Mucosa of rectum (tissue), 2 donors: ENCODE measurements at regions not wholly inside any gene's neighbourhood (a gene's known extent, or its start where the extent isn't known, plus 50 kb on each side); places are given as distances from the start of the nearest gene placed in this dataset.

Experiments used
- H3K27ac ChIP-seq, 2 donors: one replicate each; pipeline ENCODE4 v1.7.0; 2013; ENCODE audit warnings: inconsistent platforms in 2 of 2, low read depth in 2 of 2, low read length in 2 of 2
- H3K27me3 ChIP-seq, 2 donors: one replicate each; pipeline ENCODE4 v1.7.0; 2013; ENCODE audit warnings: low read length in 2 of 2; ENCODE audit not compliant: control insufficient read depth in 2 of 2, insufficient read depth in 2 of 2
- H3K36me3 ChIP-seq, 2 donors: one replicate each; pipeline ENCODE4 v1.7.0; 2013; ENCODE audit warnings: low read length in 2 of 2; ENCODE audit not compliant: control insufficient read depth in 2 of 2, insufficient read depth in 2 of 2
- H3K4me1 ChIP-seq, 2 donors: one replicate each; pipeline ENCODE4 v1.7.0; 2013; ENCODE audit warnings: low read length in 2 of 2, mild to moderate bottlenecking in 1 of 2; ENCODE audit not compliant: control insufficient read depth in 2 of 2, insufficient read depth in 2 of 2
- H3K4me3 ChIP-seq, 2 donors: one replicate each; pipeline ENCODE4 v1.7.0; 2013; ENCODE audit warnings: low read length in 2 of 2
- H3K9ac ChIP-seq, 2 donors: one replicate each; pipeline ENCODE4 v1.7.0; 2013; ENCODE audit warnings: low read length in 2 of 2, low read depth in 1 of 2, mild to moderate bottlenecking in 1 of 2
- H3K9me3 ChIP-seq, 2 donors: one replicate each; pipeline ENCODE4 v1.7.0; 2013; ENCODE audit warnings: low read length in 2 of 2; ENCODE audit not compliant: control insufficient read depth in 2 of 2
- donor health status: healthy.
- donor health status: Normal muscosa, but diverticular disease.

- Histone ChIP-seq H3K27me3 (no peaks in the 10 kb centered on the region), H3K27ac (no peak overlapping the region), H3K9me3 (no peaks in the 10 kb centered on the region), H3K4me1 (no peaks in the 10 kb centered on the region), H3K9ac (no peak overlapping the region), H3K36me3 (no peaks in the 10 kb centered on the region), H3K4me3 (no peak overlapping the region)
Measured at GRCh38 chr7:4319280-4319679, 362.8 kb upstream of the FOXK1 start.

GRCh38 chr7:4325732-4326131, 356.4 kb upstream of the FOXK1 start:
- no peaks in the 10 kb centered on the region for H3K36me3 ChIP-seq
- no peak overlapping the region for H3K9ac ChIP-seq
- H3K9me3 ChIP-seq, result no peaks in the 10 kb centered on the region
- H3K27me3 ChIP-seq, result no peaks in the 10 kb centered on the region
- no peak overlapping the region for H3K4me3 ChIP-seq
- no peaks in the 10 kb centered on the region for H3K4me1 ChIP-seq
- no peak overlapping the region for H3K27ac ChIP-seq

- Histone ChIP-seq H3K9me3 (no peaks in the 10 kb centered on the region), H3K27ac (no peak overlapping the region), H3K36me3 (no peaks in the 10 kb centered on the region), H3K4me1 (no peaks in the 10 kb centered on the region), H3K27me3 (no peaks in the 10 kb centered on the region), H3K4me3 (no peak overlapping the region), H3K9ac (no peak overlapping the region)
Measured at GRCh38 chr7:4331711-4332110, 350.4 kb upstream of the FOXK1 start.

DNA sequence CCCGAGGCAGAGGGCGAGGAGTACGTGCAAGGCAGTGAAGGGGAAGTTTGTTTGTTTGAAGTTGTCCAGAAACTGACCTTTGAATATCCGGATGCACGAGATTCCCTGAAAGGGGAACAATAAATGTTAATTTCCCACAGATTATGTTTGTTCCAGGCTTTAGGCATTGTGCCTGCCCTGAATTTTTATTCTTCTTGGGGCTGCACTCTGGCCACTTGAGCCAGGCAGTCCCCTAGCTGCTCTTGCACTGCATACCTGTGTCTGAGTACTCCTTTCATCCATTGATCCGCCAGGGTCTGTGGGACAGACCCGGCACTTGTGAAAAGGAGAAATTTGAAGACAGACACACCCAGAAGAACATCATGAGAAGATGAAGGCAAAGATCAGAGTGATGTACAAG, 343.5 kb upstream of the FOXK1 start:
- no peaks in the 10 kb centered on the region for H3K4me1 ChIP-seq
- no peak overlapping the region for H3K27ac ChIP-seq
- H3K27me3 ChIP-seq, result no peaks in the 10 kb centered on the region
- no peaks in the 10 kb centered on the region for H3K36me3 ChIP-seq
- no peak overlapping the region for H3K4me3 ChIP-seq
- H3K9ac ChIP-seq, result no peak overlapping the region
- peaks cover 0 to 2% of the 10 kb centered on the region in 2 donors for H3K9me3 ChIP-seq

GRCh38 chr7:4343272-4344247, 338.5 kb upstream of the FOXK1 start:
- Histone ChIP-seq H3K4me1 (no peaks in the 10 kb centered on the region), H3K9me3 (peaks cover 0 to 2% of the 10 kb centered on the region in 2 donors), H3K27me3 (no peaks in the 10 kb centered on the region), H3K4me3 (no peak overlapping the region), H3K27ac (no peak overlapping the region), H3K9ac (no peak overlapping the region), H3K36me3 (no peaks in the 10 kb centered on the region)

GRCh38 chr7:4345004-4345403, 337.1 kb upstream of the FOXK1 start:
- Histone ChIP-seq H3K9me3 (peaks cover 0 to 2% of the 10 kb centered on the region in 2 donors), H3K9ac (no peak overlapping the region), H3K27ac (no peak overlapping the region), H3K4me1 (no peaks in the 10 kb centered on the region), H3K27me3 (no peaks in the 10 kb centered on the region), H3K4me3 (no peak overlapping the region), H3K36me3 (no peaks in the 10 kb centered on the region)

- Histone ChIP-seq H3K27me3 (no peaks in the 10 kb centered on the region), H3K36me3 (no peaks in the 10 kb centered on the region), H3K9me3 (no peaks in the 10 kb centered on the region), H3K4me3 (no peak overlapping the region), H3K9ac (no peak overlapping the region), H3K4me1 (no peaks in the 10 kb centered on the region), H3K27ac (no peak overlapping the region)
Measured at GRCh38 chr7:4352069-4352468, 330.0 kb upstream of the FOXK1 start.

DNA sequence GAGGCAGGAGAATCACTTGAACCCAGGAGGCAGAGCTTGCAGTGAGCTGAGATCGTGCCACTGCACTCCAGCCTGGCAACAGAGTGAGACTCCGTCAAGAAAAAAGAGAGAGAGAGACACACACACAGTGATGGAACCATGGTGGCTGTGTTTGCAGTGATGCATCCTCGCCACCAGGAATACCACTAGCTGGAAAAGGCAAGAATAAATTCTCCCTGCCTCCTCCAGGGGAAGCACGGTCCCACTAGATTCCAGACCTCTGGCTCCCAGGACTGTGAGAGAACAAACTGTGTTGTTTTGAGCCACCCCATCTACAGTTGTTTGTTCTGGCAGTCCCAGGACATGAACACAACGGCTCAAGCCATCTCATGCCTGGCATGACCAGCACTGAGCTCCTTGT, 320.3 kb upstream of the FOXK1 start:
- H3K27me3 ChIP-seq, result no peaks in the 10 kb centered on the region
- no peaks in the 10 kb centered on the region for H3K9me3 ChIP-seq
- no peak overlapping the region for H3K9ac ChIP-seq
- no peaks in the 10 kb centered on the region for H3K36me3 ChIP-seq
- no peaks in the 10 kb centered on the region for H3K4me1 ChIP-seq
- H3K27ac ChIP-seq, result no peak overlapping the region
- H3K4me3 ChIP-seq, result no peak overlapping the region

GRCh38 chr7:4383584-4383983, 298.5 kb upstream of the FOXK1 start:
- Histone ChIP-seq H3K36me3 (no peaks in the 10 kb centered on the region), H3K4me1 (no peaks in the 10 kb centered on the region), H3K27ac (no peak overlapping the region), H3K9ac (no peak overlapping the region), H3K4me3 (no peak overlapping the region), H3K27me3 (no peaks in the 10 kb centered on the region), H3K9me3 (peaks cover 0 to under 1% of the 10 kb centered on the region in 2 donors)

DNA sequence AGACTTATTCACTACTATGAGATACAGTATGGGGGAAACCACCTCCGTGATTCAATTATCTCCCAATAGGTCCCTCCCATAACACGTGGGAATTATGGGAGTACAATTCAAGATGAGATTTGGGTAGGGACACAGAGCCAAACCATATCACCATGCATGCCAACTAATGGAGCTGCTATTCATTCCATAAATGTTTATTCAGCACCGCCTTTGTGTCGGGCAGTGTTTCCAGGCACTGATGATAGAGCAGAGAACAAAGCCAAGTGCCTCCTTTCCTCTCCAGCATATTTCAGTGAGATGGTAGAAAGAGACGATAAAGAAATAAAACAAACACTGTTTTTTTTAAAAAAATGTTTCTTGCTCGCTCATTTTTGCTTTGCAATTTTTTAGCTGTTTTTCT, 295.9 kb upstream of the FOXK1 start:
- no peak overlapping the region for H3K9ac ChIP-seq
- H3K27me3 ChIP-seq, result no peaks in the 10 kb centered on the region
- H3K27ac ChIP-seq, result no peak overlapping the region
- H3K36me3 ChIP-seq, result no peaks in the 10 kb centered on the region
- no peaks in the 10 kb centered on the region for H3K9me3 ChIP-seq
- H3K4me3 ChIP-seq, result no peak overlapping the region
- no peaks in the 10 kb centered on the region for H3K4me1 ChIP-seq
